ENCODE measurements at regions not wholly inside any gene's neighbourhood (a gene's known extent, or its start where the extent isn't known, plus 50 kb on each side); places are given as distances from the start of the nearest gene placed in this dataset.

GRCh38 chr1:30192969-30193630 lies 530.3 kb downstream of the MATN1 start:
- no peak overlapping the region for H3K4me3 ChIP-seq (ENCODE audit: low read depth, low read length)
- DNase-seq = no peak
- no peaks in the 10 kb centered on the region for H3K36me3 ChIP-seq (replicated peaks)
- no peak overlapping the region for H3K27ac ChIP-seq
- TF ChIP-seq CTCF (IDR thresholded peaks at IDR 0.05; ENCODE audit: low read depth, low read length, missing control alignments) = no peak
- H3K27me3 ChIP-seq (replicated peaks) = no peaks in the 10 kb centered on the region
- in situ Hi-C loops (cut with HindIII; ENCODE audit: low pct_ligation_motif_present, low sequenced_read_pairs) = no loop called here

DNA sequence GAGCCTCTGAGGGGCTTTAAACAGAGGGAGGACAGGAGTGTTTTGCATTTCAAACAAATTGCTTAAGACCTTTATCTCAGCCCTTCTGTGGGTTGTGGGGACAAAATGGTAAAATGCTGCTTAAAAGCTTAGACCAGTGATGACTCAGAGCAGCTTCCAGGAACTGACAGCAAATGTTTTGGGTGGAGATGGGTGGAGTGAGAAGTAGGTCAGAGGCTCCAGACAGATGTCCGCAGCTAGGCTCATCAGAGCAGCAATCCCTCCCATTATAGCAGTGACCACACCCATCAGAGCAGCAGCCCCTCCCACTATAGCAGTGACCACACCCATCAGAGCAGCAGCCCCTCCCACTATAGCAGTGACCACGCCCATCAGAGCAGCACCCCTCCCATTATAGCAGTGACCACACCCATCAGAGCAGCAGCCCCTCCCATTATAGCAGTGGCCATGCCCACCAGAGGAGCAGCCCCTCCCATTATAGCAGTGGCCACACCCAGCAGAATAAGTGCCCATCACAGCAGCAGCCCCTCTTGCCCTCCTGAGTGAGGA lies 532.2 kb downstream of the MATN1 start:
- no peaks in the 10 kb centered on the region for H3K27me3 ChIP-seq (replicated peaks)
- no peak overlapping the region for H3K4me3 ChIP-seq (ENCODE audit: low read depth, low read length)
- no peak for TF ChIP-seq CTCF (IDR thresholded peaks at IDR 0.05; ENCODE audit: low read depth, low read length, missing control alignments)
- no peak overlapping the region for H3K27ac ChIP-seq
- in situ Hi-C loops (cut with HindIII; ENCODE audit: low pct_ligation_motif_present, low sequenced_read_pairs) = no loop called here
- no peak for DNase-seq
- H3K36me3 ChIP-seq (replicated peaks) = no peaks in the 10 kb centered on the region

- no peaks in the 10 kb centered on the region for H3K36me3 ChIP-seq (replicated peaks)
- H3K4me3 ChIP-seq (ENCODE audit: low read depth, low read length) = no peak overlapping the region
- TF ChIP-seq CTCF (IDR thresholded peaks at IDR 0.05; ENCODE audit: low read depth, low read length, missing control alignments) = no peak
- H3K27me3 ChIP-seq (replicated peaks) = no peaks in the 10 kb centered on the region
- H3K27ac ChIP-seq = no peak overlapping the region
- no peak for DNase-seq
- in situ Hi-C loops (cut with HindIII; ENCODE audit: low pct_ligation_motif_present, low sequenced_read_pairs) = no loop called here
These were observed 532.8 kb downstream of the MATN1 start for GRCh38 chr1:30190511-30191153.

GRCh38 chr1:30189818-30190500 lies 533.4 kb downstream of the MATN1 start:
- Histone ChIP-seq H3K27ac (no peak overlapping the region), H3K4me3 (ENCODE audit: low read depth, low read length) (no peak overlapping the region), H3K27me3 (replicated peaks) (no peaks in the 10 kb centered on the region), H3K36me3 (replicated peaks) (no peaks in the 10 kb centered on the region)
- in situ Hi-C loops (cut with HindIII; ENCODE audit: low pct_ligation_motif_present, low sequenced_read_pairs) = no loop called here
- DNase-seq = no peak
- TF ChIP-seq CTCF (IDR thresholded peaks at IDR 0.05; ENCODE audit: low read depth, low read length, missing control alignments) = no peak

- Histone ChIP-seq H3K27me3 (replicated peaks) (no peaks in the 10 kb centered on the region), H3K36me3 (replicated peaks) (no peaks in the 10 kb centered on the region), H3K27ac (no peak overlapping the region), H3K4me3 (ENCODE audit: low read depth, low read length) (no peak overlapping the region)
- DNase-seq = no peak
- TF ChIP-seq CTCF (IDR thresholded peaks at IDR 0.05; ENCODE audit: low read depth, low read length, missing control alignments) = no peak
- in situ Hi-C loops (cut with HindIII; ENCODE audit: low pct_ligation_motif_present, low sequenced_read_pairs) = no loop called here
These were observed 534.4 kb downstream of the MATN1 start for GRCh38 chr1:30188999-30189398.
